Astrocyte (in vitro differentiated cells and primary cell): ENCODE measurements at regions not wholly inside any gene's neighbourhood (a gene's known extent, or its start where the extent isn't known, plus 50 kb on each side); places are given as distances from the start of the nearest gene placed in this dataset.

Source experiments
- DNase-seq: peaks from one replicate; pipeline ENCODE4 v3.0.0-alpha.2; 2010; ENCODE audit warnings: low read depth
- FAIRE-seq: peaks from 2 replicates; lab custom pipeline; 2011; peaks lifted over from hg19 to GRCh38; lab: Jason Lieb, UNC
- H2AFZ ChIP-seq: 2 replicates; pipeline ENCODE4 v1.6.0; 2012; ENCODE audit warnings: low read depth, low read length, inconsistent platforms
- H3K27ac ChIP-seq: 2 replicates; pipeline ENCODE4 v1.5.1; 2011; ENCODE audit warnings: low read depth, low read length, inconsistent platforms
- H3K27me3 ChIP-seq: 2 replicates; pipeline ENCODE4 v1.6.0; 2011; ENCODE audit warnings: low read length, inconsistent platforms; ENCODE audit not compliant: insufficient read depth
- H3K36me3 ChIP-seq: 2 replicates; pipeline ENCODE4 v1.5.1; 2011; ENCODE audit warnings: low read length, inconsistent platforms; ENCODE audit not compliant: insufficient read depth
- H3K4me1 ChIP-seq: 2 replicates; pipeline ENCODE4 v1.5.1; 2011; ENCODE audit warnings: low read length, inconsistent platforms; ENCODE audit not compliant: insufficient read depth
- H3K4me2 ChIP-seq: 2 replicates; pipeline ENCODE4 v1.6.0; 2012; ENCODE audit warnings: low read length, inconsistent platforms
- H3K4me3 ChIP-seq: 2 replicates; pipeline ENCODE4 v1.5.1; 2011; ENCODE audit warnings: low read depth, mild to moderate bottlenecking, low read length, inconsistent platforms; ENCODE audit not compliant: insufficient read depth
- H3K79me2 ChIP-seq: 2 replicates; pipeline ENCODE4 v1.6.0; 2012; ENCODE audit warnings: mild to moderate bottlenecking, low read length, inconsistent platforms; ENCODE audit not compliant: insufficient read depth
- H3K9ac ChIP-seq: 2 replicates; pipeline ENCODE4 v1.6.0; 2012; ENCODE audit warnings: mild to moderate bottlenecking, low read length, inconsistent platforms
- H3K9me3 ChIP-seq: 2 replicates; pipeline ENCODE4 v1.5.1; 2012; ENCODE audit warnings: low read depth, mild to moderate bottlenecking, low read length, inconsistent platforms; ENCODE audit not compliant: insufficient read depth
- H4K20me1 ChIP-seq: 2 replicates; pipeline ENCODE4 v1.6.0; 2012; ENCODE audit warnings: low read length, inconsistent platforms; ENCODE audit not compliant: insufficient read depth
- H3K27ac Mint-ChIP-seq: one replicate; pipeline ENCODE4 v1.8.0; 2021; ENCODE audit warnings: mild to moderate bottlenecking, mixed read lengths; ENCODE audit not compliant: unreplicated experiment
- H3K27me3 Mint-ChIP-seq: one replicate; pipeline ENCODE4 v1.8.0; 2021; ENCODE audit warnings: low read depth, mixed read lengths; ENCODE audit not compliant: unreplicated experiment
- H3K36me3 Mint-ChIP-seq: one replicate; pipeline ENCODE4 v1.8.0; 2021; ENCODE audit warnings: low read depth, mixed read lengths; ENCODE audit not compliant: unreplicated experiment
- H3K4me1 Mint-ChIP-seq: one replicate; pipeline ENCODE4 v1.8.0; 2021; ENCODE audit warnings: low read depth, mixed read lengths; ENCODE audit not compliant: unreplicated experiment
- H3K4me3 Mint-ChIP-seq: one replicate; pipeline ENCODE4 v1.8.0; 2021; ENCODE audit warnings: mild to moderate bottlenecking, moderate library complexity, mixed read lengths; ENCODE audit not compliant: unreplicated experiment
- H3K9me3 Mint-ChIP-seq: one replicate; pipeline ENCODE4 v1.8.0; 2021; ENCODE audit warnings: mild to moderate bottlenecking, mixed read lengths; ENCODE audit not compliant: unreplicated experiment
- EZH2 ChIP-seq: IDR thresholded peaks from 2 replicates; pipeline ENCODE4 v1.6.1; 2012; ENCODE audit warnings: mild to moderate bottlenecking, low read length, inconsistent platforms; ENCODE audit not compliant: insufficient read depth
- TF ChIP-seq, protein P1 (sequence below): IDR thresholded peaks from 2 replicates; pipeline ENCODE4 v1.5.1; 2011; ENCODE audit warnings: low read depth, mild to moderate bottlenecking, inconsistent platforms, low read length, moderate library complexity; ENCODE audit not compliant: insufficient read depth

DNA sequence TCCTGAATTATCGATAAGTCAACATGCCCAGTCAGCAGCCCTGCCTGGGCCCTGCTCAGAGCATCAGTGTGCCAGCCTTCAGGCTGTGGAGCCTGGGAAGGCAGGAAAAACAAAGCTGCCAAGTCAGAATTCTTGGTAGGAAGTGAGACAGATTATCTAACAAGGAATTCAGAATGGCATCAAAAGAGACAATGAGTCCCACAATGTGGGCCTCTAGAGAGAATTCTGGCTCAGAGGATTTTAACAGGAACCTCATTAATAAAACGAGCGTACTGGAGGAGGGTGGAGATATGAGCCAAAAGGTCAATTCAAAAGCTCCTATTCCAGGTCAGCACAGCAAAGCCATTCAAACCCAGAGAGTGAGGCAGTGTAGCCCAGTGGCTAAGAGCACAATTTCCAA lies 327.6 kb upstream of the MMADHC start:
- H3K4me3 Mint-ChIP-seq, result no peak overlapping the region
- no peak overlapping the region for H3K27ac ChIP-seq
- no peak overlapping the region for H3K9ac ChIP-seq
- H3K9me3 Mint-ChIP-seq, result peaks cover 4% of the 10 kb centered on the region
- H3K27ac Mint-ChIP-seq, result no peak overlapping the region
- no peaks in the 10 kb centered on the region for H3K36me3 ChIP-seq
- H3K4me1 Mint-ChIP-seq, result no peaks in the 10 kb centered on the region
- H3K36me3 Mint-ChIP-seq, result no peaks in the 10 kb centered on the region
- DNase-seq, result no peak
- H3K9me3 ChIP-seq, result no peaks in the 10 kb centered on the region
- H3K79me2 ChIP-seq, result no peaks in the 10 kb centered on the region
- H4K20me1 ChIP-seq, result no peaks in the 10 kb centered on the region
- H3K4me1 ChIP-seq, result no peaks in the 10 kb centered on the region
- no peak for FAIRE-seq
- H3K4me2 ChIP-seq, result no peak overlapping the region
- H3K4me3 ChIP-seq, result no peak overlapping the region
- no peaks in the 10 kb centered on the region for H3K27me3 Mint-ChIP-seq
- no peak overlapping the region for H2AFZ ChIP-seq
- no peak for TF ChIP-seq EZH2
- TF ChIP-seq, protein P1, sequence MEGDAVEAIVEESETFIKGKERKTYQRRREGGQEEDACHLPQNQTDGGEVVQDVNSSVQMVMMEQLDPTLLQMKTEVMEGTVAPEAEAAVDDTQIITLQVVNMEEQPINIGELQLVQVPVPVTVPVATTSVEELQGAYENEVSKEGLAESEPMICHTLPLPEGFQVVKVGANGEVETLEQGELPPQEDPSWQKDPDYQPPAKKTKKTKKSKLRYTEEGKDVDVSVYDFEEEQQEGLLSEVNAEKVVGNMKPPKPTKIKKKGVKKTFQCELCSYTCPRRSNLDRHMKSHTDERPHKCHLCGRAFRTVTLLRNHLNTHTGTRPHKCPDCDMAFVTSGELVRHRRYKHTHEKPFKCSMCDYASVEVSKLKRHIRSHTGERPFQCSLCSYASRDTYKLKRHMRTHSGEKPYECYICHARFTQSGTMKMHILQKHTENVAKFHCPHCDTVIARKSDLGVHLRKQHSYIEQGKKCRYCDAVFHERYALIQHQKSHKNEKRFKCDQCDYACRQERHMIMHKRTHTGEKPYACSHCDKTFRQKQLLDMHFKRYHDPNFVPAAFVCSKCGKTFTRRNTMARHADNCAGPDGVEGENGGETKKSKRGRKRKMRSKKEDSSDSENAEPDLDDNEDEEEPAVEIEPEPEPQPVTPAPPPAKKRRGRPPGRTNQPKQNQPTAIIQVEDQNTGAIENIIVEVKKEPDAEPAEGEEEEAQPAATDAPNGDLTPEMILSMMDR, result no peak
- no peaks in the 10 kb centered on the region for H3K27me3 ChIP-seq

DNA sequence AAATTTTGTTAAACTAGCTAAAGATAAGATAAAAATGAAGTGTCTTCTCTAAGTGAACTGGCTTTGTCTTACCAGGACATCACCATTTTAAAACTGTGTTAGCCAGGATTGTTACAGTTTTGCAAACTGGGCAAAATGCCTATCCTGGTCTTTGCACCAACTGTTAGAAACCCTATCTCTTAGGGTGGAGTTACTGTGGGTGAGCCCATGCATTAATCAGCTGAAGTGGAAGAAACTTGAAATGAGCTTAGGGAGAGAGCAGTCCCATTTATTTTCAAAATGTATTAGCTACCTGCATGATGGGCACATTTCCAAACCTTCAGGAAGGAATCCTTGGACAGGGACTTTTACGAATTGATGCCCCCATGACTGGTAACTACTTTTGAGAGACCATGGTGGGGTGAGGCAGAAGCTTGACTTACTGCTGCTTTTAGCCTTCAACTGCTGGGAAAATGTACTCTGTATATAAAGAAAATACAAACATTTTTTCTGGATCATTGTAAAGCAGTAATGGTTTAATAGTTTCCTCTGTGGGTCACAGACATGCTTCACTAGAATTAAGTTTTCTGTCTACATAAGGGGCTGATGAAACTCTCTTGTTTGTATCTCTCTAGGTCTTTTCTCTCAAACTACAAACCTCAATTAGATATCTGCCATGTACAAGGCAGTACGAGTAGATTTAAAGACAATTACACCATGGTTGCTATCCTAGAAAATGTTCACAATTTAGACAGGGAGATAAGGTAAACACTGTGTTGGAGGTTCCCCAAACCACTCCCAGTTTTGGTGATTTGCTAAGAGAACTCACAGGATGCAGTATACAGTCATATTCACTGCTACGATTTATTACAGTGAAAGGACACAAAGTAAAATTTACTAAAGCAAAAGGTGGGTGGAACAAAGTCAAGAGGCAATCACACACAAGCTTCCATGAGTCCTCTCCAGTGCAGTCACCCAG lies 321.4 kb upstream of the MMADHC start:
- no peak overlapping the region for H3K27ac ChIP-seq

More for the DNA sequence above, 321.4 kb upstream of the MMADHC start:
- Histone ChIP-seq H3K9ac (no peak overlapping the region), H3K4me1 (no peaks in the 10 kb centered on the region), H3K4me2 (no peak overlapping the region), H4K20me1 (no peaks in the 10 kb centered on the region), H3K79me2 (no peaks in the 10 kb centered on the region), H3K9me3 (no peaks in the 10 kb centered on the region), H2AFZ (no peak overlapping the region), H3K27me3 (no peaks in the 10 kb centered on the region), H3K4me3 (no peak overlapping the region), H3K36me3 (no peaks in the 10 kb centered on the region)
- no peak overlapping the region for H3K27ac Mint-ChIP-seq
- no peak for FAIRE-seq
- no peak for TF ChIP-seq EZH2
- TF ChIP-seq, protein P1, result no peak
- H3K9me3 Mint-ChIP-seq, result peaks cover 4% of the 10 kb centered on the region
- H3K27me3 Mint-ChIP-seq, result no peaks in the 10 kb centered on the region
- DNase-seq, result peak; percentile 55
- H3K36me3 Mint-ChIP-seq, result no peaks in the 10 kb centered on the region
- H3K4me1 Mint-ChIP-seq, result peaks cover 8% of the 10 kb centered on the region
- H3K4me3 Mint-ChIP-seq, result no peak overlapping the region
